ENCODE measurements at regions not wholly inside any gene's neighbourhood (a gene's known extent, or its start where the extent isn't known, plus 50 kb on each side); places are given as distances from the start of the nearest gene placed in this dataset.

DNA sequence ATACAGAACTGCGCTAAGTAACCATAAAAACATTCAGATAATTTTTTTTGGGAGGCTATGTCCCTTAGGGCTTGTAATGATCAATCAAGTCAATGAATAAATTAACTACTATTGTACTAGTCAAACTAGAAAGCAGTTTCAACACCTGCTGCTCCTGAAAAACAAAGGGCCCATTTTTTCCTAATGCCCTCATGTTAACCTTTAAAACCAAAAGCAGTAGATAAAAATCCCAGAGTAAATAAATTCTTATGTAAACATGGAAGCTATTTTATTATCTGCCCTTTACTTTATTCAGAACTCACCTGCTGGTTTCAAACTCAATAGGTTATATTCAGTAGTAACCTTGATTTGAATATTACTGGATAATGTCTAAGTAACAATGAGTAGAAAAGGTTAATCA, 159.5 kb upstream of the STARD13 start:
- no peak for TF ChIP-seq CTCF (IDR thresholded peaks at IDR 0.05)
- H3K4me1 ChIP-seq (ENCODE audit: control insufficient read depth in 1 of 2, insufficient read depth in 1 of 2, low read depth in 1 of 2, low read length in 1 of 2): no peaks in the 10 kb centered on the region
- H3K27ac ChIP-seq: no peak overlapping the region
- H3K27me3 ChIP-seq: no peaks in the 10 kb centered on the region
- H3K9me3 ChIP-seq: no peaks in the 10 kb centered on the region
- H3K4me3 ChIP-seq (ENCODE audit: low read depth in 1 of 2, low read length in 1 of 2): no peak overlapping the region
- H3K36me3 ChIP-seq: no peaks in the 10 kb centered on the region

DNA sequence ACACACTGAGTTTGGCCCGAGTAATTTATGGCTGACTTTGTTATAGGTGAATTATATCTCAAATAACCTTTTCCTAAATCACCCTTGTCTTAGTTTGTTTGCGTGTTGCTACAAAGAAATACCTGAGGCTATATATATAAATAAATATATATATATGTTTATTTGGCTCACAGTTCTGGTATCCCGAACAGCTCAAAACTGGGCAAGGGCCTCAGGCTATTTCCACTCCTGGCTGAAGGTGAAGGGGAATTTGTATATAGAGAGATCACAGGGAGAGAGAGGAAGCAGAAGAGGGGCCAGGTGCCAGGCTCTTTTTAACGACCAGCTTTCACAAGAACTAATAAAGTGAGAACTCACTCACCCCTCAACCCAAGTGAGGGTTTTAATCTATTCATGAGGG, 159.9 kb upstream of the STARD13 start:
- Histone ChIP-seq H3K27ac (no peak overlapping the region), H3K36me3 (no peaks in the 10 kb centered on the region), H3K4me3 (ENCODE audit: low read depth in 1 of 2, low read length in 1 of 2) (no peak overlapping the region), H3K9me3 (no peaks in the 10 kb centered on the region), H3K27me3 (no peaks in the 10 kb centered on the region), H3K4me1 (ENCODE audit: control insufficient read depth in 1 of 2, insufficient read depth in 1 of 2, low read depth in 1 of 2, low read length in 1 of 2) (no peaks in the 10 kb centered on the region)
- no peak for TF ChIP-seq CTCF (IDR thresholded peaks at IDR 0.05)

GRCh38 chr13:33446821-33447725, 161.5 kb upstream of the STARD13 start:
- H3K27ac ChIP-seq: no peak overlapping the region
- no peaks in the 10 kb centered on the region for H3K9me3 ChIP-seq
- no peaks in the 10 kb centered on the region for H3K36me3 ChIP-seq

GRCh38 chr13:33448889-33449288, 163.3 kb upstream of the STARD13 start:
- H3K27me3 ChIP-seq: no peaks in the 10 kb centered on the region
- no peaks in the 10 kb centered on the region for H3K9me3 ChIP-seq
- no peak overlapping the region for H3K27ac ChIP-seq
- no peak for TF ChIP-seq CTCF (IDR thresholded peaks at IDR 0.05)
- H3K36me3 ChIP-seq: no peaks in the 10 kb centered on the region
- no peak overlapping the region for H3K4me3 ChIP-seq (ENCODE audit: low read depth in 1 of 2, low read length in 1 of 2)
- no peaks in the 10 kb centered on the region for H3K4me1 ChIP-seq (ENCODE audit: control insufficient read depth in 1 of 2, insufficient read depth in 1 of 2, low read depth in 1 of 2, low read length in 1 of 2)

More at GRCh38 chr13:33446821-33447725, 161.5 kb upstream of the STARD13 start:
- H3K4me1 ChIP-seq (ENCODE audit: control insufficient read depth in 1 of 2, insufficient read depth in 1 of 2, low read depth in 1 of 2, low read length in 1 of 2): no peaks in the 10 kb centered on the region
- no peaks in the 10 kb centered on the region for H3K27me3 ChIP-seq
- no peak for TF ChIP-seq CTCF (IDR thresholded peaks at IDR 0.05)
- no peak overlapping the region for H3K4me3 ChIP-seq (ENCODE audit: low read depth in 1 of 2, low read length in 1 of 2)

DNA sequence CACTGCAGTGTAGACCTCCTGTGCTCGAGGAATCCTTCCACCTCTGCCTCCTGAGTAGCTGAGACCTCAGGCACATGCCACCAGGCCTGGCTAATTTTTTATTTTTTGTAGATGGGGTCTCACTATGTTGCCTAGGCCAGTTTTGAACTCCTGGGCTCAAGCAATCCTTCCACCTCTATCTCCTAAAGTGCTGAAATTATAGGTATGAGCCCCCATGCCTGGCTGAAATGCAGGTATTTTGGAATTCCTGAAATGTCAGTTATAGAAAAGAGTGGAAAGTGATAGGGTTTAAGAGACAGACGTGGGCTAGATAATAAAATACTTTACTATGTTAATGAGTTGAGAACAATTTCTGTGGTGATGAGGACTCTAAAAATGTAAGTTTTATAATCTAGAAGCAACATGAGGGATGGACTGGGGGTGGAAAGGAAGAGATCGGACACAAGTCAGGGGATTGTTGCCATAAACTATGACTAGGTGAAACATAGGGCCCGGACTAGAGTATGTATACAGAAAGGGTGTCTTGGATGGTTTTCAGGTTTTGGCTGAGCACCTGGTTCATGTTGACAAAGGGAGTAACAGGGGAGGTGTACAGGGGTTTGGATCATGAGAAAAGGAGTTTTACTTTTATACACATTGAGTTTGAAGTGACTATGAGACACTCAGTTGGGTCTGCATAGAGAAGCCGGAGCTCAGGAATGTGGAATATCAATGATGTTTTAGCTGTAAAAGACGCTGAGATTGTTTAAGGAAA, 165.6 kb upstream of the STARD13 start:
- H3K27me3 ChIP-seq: no peaks in the 10 kb centered on the region
- H3K9me3 ChIP-seq: no peaks in the 10 kb centered on the region
- no peaks in the 10 kb centered on the region for H3K4me1 ChIP-seq (ENCODE audit: control insufficient read depth in 1 of 2, insufficient read depth in 1 of 2, low read depth in 1 of 2, low read length in 1 of 2)
- no peak for TF ChIP-seq CTCF (IDR thresholded peaks at IDR 0.05)
- H3K36me3 ChIP-seq: no peaks in the 10 kb centered on the region
- H3K4me3 ChIP-seq (ENCODE audit: low read depth in 1 of 2, low read length in 1 of 2): no peak overlapping the region
- no peak overlapping the region for H3K27ac ChIP-seq

Measured in neutrophil (primary cell).